ENCODE measurements at regions not wholly inside any gene's neighbourhood (a gene's known extent, or its start where the extent isn't known, plus 50 kb on each side); places are given as distances from the start of the nearest gene placed in this dataset.

DNA sequence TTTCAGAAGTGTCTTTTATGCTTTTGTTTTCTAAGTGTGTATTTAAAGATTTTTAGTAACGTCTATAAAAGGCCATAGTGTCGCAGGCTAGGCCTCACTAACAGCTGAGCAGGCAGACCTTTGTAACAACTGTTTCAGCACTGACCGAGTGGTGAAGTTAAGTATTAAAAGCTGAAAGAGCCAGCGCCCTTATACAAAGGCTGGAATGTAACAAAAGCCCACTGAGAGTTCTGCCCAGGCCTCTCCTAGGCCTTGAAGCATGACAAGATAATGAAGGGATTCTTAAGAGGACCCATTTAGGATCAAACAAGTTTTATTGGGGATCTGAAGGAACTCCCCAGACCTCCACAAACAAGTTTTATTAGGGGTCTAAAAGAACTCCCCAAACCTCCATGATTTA, 722.5 kb upstream of the PRKX start:
- Histone ChIP-seq H3K4me2 (ENCODE audit: insufficient read depth, low read length) (no peak overlapping the region), H3K9ac (ENCODE audit: insufficient read depth in 1 of 2, low read depth in 2 of 2, low read length in 2 of 2) (no peak overlapping the region), H3K4me3 (no peak overlapping the region), H3K36me3 (ENCODE audit: control insufficient read depth, insufficient read depth, low read length) (no peaks in the 10 kb centered on the region), H3K27ac (ENCODE audit: extremely low read depth, low read depth, low read length) (no peak overlapping the region), H3K27me3 (ENCODE audit: control insufficient read depth in 2 of 2, insufficient read depth in 2 of 2, low read length in 2 of 2) (no peaks in the 10 kb centered on the region), H3K4me1 (replicated peaks in 1 of 2; ENCODE audit: control insufficient read depth in 2 of 2, insufficient read depth in 2 of 2, low read length in 2 of 2) (no peaks in the 10 kb centered on the region), H3K79me2 (ENCODE audit: control insufficient read depth, insufficient read depth, low read length) (no peaks in the 10 kb centered on the region), H3K9me3 (replicated peaks; ENCODE audit: control insufficient read depth, insufficient read depth, low read depth, low read length) (no peaks in the 10 kb centered on the region), H4K20me1 (replicated peaks; ENCODE audit: control insufficient read depth, insufficient read depth, low read length) (no peaks in the 10 kb centered on the region), H2AFZ (ENCODE audit: low read depth, low read length) (no peak overlapping the region), H3K9me1 (ENCODE audit: control insufficient read depth, insufficient read depth, low read length) (no peaks in the 10 kb centered on the region)
- ATAC-seq (no peak), DNase-seq (ENCODE audit: extremely low read depth in 1 of 4, low spot score in 3 of 4) (no peak), FAIRE-seq (no peak)
- ChIA-PET CTCF (ENCODE audit: low intra/inter-chr PET ratio) (no interaction called here), POLR2A (no interaction called here)
- 0% methylated on average over 4 of the region's 4 CpGs for WGBS (ENCODE audit: insufficient coverage, low coverage, missing lambda C conversion rate)
- BruUV-seq (replicated peaks): no TSS peak
- intact Hi-C loops (cut with micrococcal nuclease) (no loop called here), in situ Hi-C loops (cut with MboI) (no loop called here)
- TF ChIP-seq MECOM (CRISPR knock-in tag; IDR thresholded peaks at IDR 0.05): no peak
- TF ChIP-seq BCL6 (CRISPR knock-in tag; IDR thresholded peaks at IDR 0.05): no peak
- TF ChIP-seq XRCC3 (IDR thresholded peaks at IDR 0.05): no peak
- TF ChIP-seq TCF7L2 (IDR thresholded peaks at IDR 0.05; ENCODE audit: low read depth, low read length): no peak
- TF ChIP-seq, protein P1, sequence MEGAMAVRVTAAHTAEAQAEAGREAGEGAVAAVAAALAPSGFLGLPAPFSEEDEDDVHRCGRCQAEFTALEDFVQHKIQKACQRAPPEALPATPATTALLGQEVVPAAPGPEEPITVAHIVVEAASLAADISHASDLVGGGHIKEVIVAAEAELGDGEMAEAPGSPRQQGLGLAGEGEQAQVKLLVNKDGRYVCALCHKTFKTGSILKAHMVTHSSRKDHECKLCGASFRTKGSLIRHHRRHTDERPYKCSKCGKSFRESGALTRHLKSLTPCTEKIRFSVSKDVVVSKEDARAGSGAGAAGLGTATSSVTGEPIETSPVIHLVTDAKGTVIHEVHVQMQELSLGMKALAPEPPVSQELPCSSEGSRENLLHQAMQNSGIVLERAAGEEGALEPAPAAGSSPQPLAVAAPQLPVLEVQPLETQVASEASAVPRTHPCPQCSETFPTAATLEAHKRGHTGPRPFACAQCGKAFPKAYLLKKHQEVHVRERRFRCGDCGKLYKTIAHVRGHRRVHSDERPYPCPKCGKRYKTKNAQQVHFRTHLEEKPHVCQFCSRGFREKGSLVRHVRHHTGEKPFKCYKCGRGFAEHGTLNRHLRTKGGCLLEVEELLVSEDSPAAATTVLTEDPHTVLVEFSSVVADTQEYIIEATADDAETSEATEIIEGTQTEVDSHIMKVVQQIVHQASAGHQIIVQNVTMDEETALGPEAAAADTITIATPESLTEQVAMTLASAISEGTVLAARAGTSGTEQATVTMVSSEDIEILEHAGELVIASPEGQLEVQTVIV (CRISPR knock-in tag; IDR thresholded peaks at IDR 0.05; ENCODE audit: borderline replicate concordance): no peak
- TF ChIP-seq ZNF696 (CRISPR knock-in tag; conservative IDR thresholded peaks at IDR 0.05): no peak
- TF ChIP-seq GTF2E2 (tag; IDR thresholded peaks at IDR 0.05): no peak
- TF ChIP-seq, protein P2, sequence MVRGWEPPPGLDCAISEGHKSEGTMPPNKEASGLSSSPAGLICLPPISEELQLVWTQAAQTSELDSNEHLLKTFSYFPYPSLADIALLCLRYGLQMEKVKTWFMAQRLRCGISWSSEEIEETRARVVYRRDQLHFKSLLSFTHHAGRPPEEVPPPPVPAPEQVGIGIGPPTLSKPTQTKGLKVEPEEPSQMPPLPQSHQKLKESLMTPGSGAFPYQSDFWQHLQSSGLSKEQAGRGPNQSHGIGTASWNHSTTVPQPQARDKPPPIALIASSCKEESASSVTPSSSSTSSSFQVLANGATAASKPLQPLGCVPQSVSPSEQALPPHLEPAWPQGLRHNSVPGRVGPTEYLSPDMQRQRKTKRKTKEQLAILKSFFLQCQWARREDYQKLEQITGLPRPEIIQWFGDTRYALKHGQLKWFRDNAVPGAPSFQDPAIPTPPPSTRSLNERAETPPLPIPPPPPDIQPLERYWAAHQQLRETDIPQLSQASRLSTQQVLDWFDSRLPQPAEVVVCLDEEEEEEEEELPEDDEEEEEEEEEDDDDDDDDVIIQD (CRISPR knock-in tag; IDR thresholded peaks at IDR 0.05): no peak
- TF ChIP-seq RBM34 (IDR thresholded peaks at IDR 0.05; ENCODE audit: borderline replicate concordance, insufficient read depth, low read length): no peak
- TF ChIP-seq, protein P3, sequence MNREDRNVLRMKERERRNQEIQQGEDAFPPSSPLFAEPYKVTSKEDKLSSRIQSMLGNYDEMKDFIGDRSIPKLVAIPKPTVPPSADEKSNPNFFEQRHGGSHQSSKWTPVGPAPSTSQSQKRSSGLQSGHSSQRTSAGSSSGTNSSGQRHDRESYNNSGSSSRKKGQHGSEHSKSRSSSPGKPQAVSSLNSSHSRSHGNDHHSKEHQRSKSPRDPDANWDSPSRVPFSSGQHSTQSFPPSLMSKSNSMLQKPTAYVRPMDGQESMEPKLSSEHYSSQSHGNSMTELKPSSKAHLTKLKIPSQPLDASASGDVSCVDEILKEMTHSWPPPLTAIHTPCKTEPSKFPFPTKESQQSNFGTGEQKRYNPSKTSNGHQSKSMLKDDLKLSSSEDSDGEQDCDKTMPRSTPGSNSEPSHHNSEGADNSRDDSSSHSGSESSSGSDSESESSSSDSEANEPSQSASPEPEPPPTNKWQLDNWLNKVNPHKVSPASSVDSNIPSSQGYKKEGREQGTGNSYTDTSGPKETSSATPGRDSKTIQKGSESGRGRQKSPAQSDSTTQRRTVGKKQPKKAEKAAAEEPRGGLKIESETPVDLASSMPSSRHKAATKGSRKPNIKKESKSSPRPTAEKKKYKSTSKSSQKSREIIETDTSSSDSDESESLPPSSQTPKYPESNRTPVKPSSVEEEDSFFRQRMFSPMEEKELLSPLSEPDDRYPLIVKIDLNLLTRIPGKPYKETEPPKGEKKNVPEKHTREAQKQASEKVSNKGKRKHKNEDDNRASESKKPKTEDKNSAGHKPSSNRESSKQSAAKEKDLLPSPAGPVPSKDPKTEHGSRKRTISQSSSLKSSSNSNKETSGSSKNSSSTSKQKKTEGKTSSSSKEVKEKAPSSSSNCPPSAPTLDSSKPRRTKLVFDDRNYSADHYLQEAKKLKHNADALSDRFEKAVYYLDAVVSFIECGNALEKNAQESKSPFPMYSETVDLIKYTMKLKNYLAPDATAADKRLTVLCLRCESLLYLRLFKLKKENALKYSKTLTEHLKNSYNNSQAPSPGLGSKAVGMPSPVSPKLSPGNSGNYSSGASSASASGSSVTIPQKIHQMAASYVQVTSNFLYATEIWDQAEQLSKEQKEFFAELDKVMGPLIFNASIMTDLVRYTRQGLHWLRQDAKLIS (CRISPR knock-in tag; IDR thresholded peaks at IDR 0.05): no peak
- TF ChIP-seq, protein P4, sequence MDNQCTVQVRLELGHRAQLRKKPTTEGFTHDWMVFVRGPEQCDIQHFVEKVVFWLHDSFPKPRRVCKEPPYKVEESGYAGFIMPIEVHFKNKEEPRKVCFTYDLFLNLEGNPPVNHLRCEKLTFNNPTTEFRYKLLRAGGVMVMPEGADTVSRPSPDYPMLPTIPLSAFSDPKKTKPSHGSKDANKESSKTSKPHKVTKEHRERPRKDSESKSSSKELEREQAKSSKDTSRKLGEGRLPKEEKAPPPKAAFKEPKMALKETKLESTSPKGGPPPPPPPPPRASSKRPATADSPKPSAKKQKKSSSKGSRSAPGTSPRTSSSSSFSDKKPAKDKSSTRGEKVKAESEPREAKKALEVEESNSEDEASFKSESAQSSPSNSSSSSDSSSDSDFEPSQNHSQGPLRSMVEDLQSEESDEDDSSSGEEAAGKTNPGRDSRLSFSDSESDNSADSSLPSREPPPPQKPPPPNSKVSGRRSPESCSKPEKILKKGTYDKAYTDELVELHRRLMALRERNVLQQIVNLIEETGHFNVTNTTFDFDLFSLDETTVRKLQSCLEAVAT (IDR thresholded peaks at IDR 0.05): no peak
- no peak for TF ChIP-seq BRD4 (IDR thresholded peaks at IDR 0.05)
- TF ChIP-seq HNRNPLL (IDR thresholded peaks at IDR 0.05; ENCODE audit: low read depth, low read length, poor library complexity, severe bottlenecking): no peak
- TF ChIP-seq NFE2L1 (tag; IDR thresholded peaks at IDR 0.05; ENCODE audit: borderline replicate concordance, low read depth): no peak
- TF ChIP-seq ZNF184 (CRISPR knock-in tag; IDR thresholded peaks at IDR 0.05): no peak
